ENCODE measurements at regions not wholly inside any gene's neighbourhood (a gene's known extent, or its start where the extent isn't known, plus 50 kb on each side); places are given as distances from the start of the nearest gene placed in this dataset.

- H2AFZ ChIP-seq: no peak overlapping the region
- no peak overlapping the region for H3K4me3 Mint-ChIP-seq
- peaks cover 7% of the 10 kb centered on the region for H3K27me3 Mint-ChIP-seq (ENCODE audit: insufficient read depth, low read depth, poor library complexity)
- H3K27ac ChIP-seq (ENCODE audit: low read depth): peak overlapping the region; percentile 99
- no peaks in the 10 kb centered on the region for H4K20me1 ChIP-seq (replicated peaks; ENCODE audit: insufficient read depth)
- 0 out of 2 replicates have a peak, but pooled peaks cover 3% of the 10 kb centered on the region for H3K79me2 ChIP-seq (replicated peaks; ENCODE audit: insufficient read depth)
- peaks cover 8% of the 10 kb centered on the region for H3K9me3 Mint-ChIP-seq
- H3K27ac Mint-ChIP-seq: no peak overlapping the region
- DNase-seq (ENCODE audit: low spot score): peak; percentile 70
- H3K4me2 ChIP-seq: peak overlapping the region; percentile 76
- H3K36me3 Mint-ChIP-seq (ENCODE audit: low read depth): no peaks in the 10 kb centered on the region
- peaks cover 17% of the 10 kb centered on the region; the same call in 1 of the 2 replicates for H3K4me1 ChIP-seq (ENCODE audit: insufficient read depth)
- H3K9me2 ChIP-seq (ENCODE audit: insufficient read depth): no peaks in the 10 kb centered on the region
- peak; percentile 11 for ATAC-seq
- peak overlapping the region; percentile 76 for H3K4me3 ChIP-seq
- no peaks in the 10 kb centered on the region for H3K27me3 ChIP-seq (ENCODE audit: insufficient read depth)
- peaks cover 6% of the 10 kb centered on the region for H3F3A ChIP-seq (replicated peaks; ENCODE audit: low read depth)
- TF ChIP-seq ZNF462 (CRISPR knock-in tag; IDR thresholded peaks at IDR 0.05): no peak
- TF ChIP-seq ZNF331 (CRISPR knock-in tag; IDR thresholded peaks at IDR 0.05; ENCODE audit: low read depth): no peak
- peak; percentile 56; the same call in 1 of the 2 replicates for TF ChIP-seq POLR2AphosphoS5 (IDR thresholded peaks at IDR 0.05; ENCODE audit: low read depth)
- H3K4me1 Mint-ChIP-seq: peaks cover 25% of the 10 kb centered on the region
- no peaks in the 10 kb centered on the region for H3K36me3 ChIP-seq (ENCODE audit: insufficient read depth)
Observed at GRCh38 chr6:26205625-26206574, 118.7 kb downstream of the HFE start.
